Liver (tissue), 8 donors: ENCODE measurements at regions not wholly inside any gene's neighbourhood (a gene's known extent, or its start where the extent isn't known, plus 50 kb on each side); places are given as distances from the start of the nearest gene placed in this dataset.

ENCODE experiments used
- DNase-seq: peaks from one replicate; pipeline ENCODE4 v3.0.0-alpha.2; 2017; ENCODE audit warnings: low spot score
- H3K27ac ChIP-seq, 2 donors: one replicate each; pipeline ENCODE4 v1.7.0; 2013; ENCODE audit warnings: inconsistent platforms in 2 of 2, low read length in 2 of 2, control low read depth in 1 of 2, low read depth in 1 of 2, mild to moderate bottlenecking in 1 of 2
- H3K27me3 ChIP-seq, 4 donors: one replicate each; pipeline versions ENCODE4 v1.6.1 to v1.7.0; 2013; ENCODE audit warnings: low read length in 3 of 4, inconsistent platforms in 1 of 4, mild to moderate bottlenecking in 1 of 4, moderate library complexity in 1 of 4; ENCODE audit not compliant: control insufficient read depth in 4 of 4, insufficient read depth in 4 of 4
- H3K36me3 ChIP-seq, 4 donors: one replicate each; pipeline versions ENCODE4 v1.6.1 to v1.7.0; 2013; ENCODE audit warnings: low read length in 3 of 4, mild to moderate bottlenecking in 3 of 4, low read depth in 1 of 4, moderate library complexity in 1 of 4; ENCODE audit not compliant: control insufficient read depth in 4 of 4, insufficient read depth in 3 of 4
- H3K4me1 ChIP-seq, 4 donors: one replicate each; pipeline versions ENCODE4 v1.6.1 to v1.7.0; 2013; ENCODE audit warnings: low read length in 3 of 4, mild to moderate bottlenecking in 3 of 4, moderate library complexity in 1 of 4; ENCODE audit not compliant: control insufficient read depth in 4 of 4, insufficient read depth in 4 of 4
- H3K4me3 ChIP-seq, 3 donors: one replicate each; pipeline versions ENCODE4 v1.6.1 to v1.7.0; 2013; ENCODE audit warnings: low read length in 3 of 3, control low read depth in 1 of 3, low read depth in 1 of 3, mild to moderate bottlenecking in 1 of 3
- H3K9ac ChIP-seq, 2 donors: one replicate each; pipeline ENCODE4 v1.7.0; 2013; ENCODE audit warnings: low read length in 2 of 2, mild to moderate bottlenecking in 2 of 2, moderate library complexity in 2 of 2, control low read depth in 1 of 2, low read depth in 1 of 2
- H3K9me3 ChIP-seq, 4 donors: one replicate each; pipeline versions ENCODE4 v1.6.1 to v1.7.0; 2013; ENCODE audit warnings: low read length in 3 of 4; ENCODE audit not compliant: control insufficient read depth in 4 of 4
- EGR1 ChIP-seq, 2 donors: IDR thresholded peaks; 2 replicates each; pipeline ENCODE4 v1.6.1; 2016 to 2018; ENCODE audit warnings: antibody characterized with exemption in 2 of 2, low read depth in 2 of 2
- FOXA1 ChIP-seq: IDR thresholded peaks from 2 replicates; pipeline ENCODE4 v1.6.1; 2016; ENCODE audit warnings: antibody characterized with exemption
- FOXA2 ChIP-seq: IDR thresholded peaks from 2 replicates; pipeline ENCODE4 v1.6.1; 2016; ENCODE audit warnings: antibody characterized with exemption
- JUND ChIP-seq, 2 donors: IDR thresholded peaks; 2 replicates each; pipeline ENCODE4 v1.6.1; 2016; ENCODE audit warnings: antibody characterized with exemption in 2 of 2
- NR2F2 ChIP-seq: IDR thresholded peaks from 2 replicates; pipeline ENCODE4 v1.6.1; 2016; ENCODE audit warnings: antibody characterized with exemption
- RAD21 ChIP-seq, 2 donors: IDR thresholded peaks; 2 replicates each; pipeline ENCODE4 v1.6.1; 2016; ENCODE audit warnings: antibody characterized with exemption in 2 of 2, mild to moderate bottlenecking in 2 of 2
- RXRA ChIP-seq, 2 donors: IDR thresholded peaks; 2 replicates each; pipeline ENCODE4 v1.6.1; 2017 to 2018; ENCODE audit warnings: antibody characterized with exemption in 2 of 2, mild to moderate bottlenecking in 1 of 2
- TAF1 ChIP-seq: conservative IDR thresholded peaks from 2 replicates; pipeline ENCODE4 v1.6.1; 2016; ENCODE audit warnings: antibody characterized with exemption, mild to moderate bottlenecking
- YY1 ChIP-seq: IDR thresholded peaks from 2 replicates; pipeline ENCODE4 v1.6.1; 2016; ENCODE audit warnings: antibody characterized with exemption, mild to moderate bottlenecking
- WGBS: extraction: QIAGEN DNeasy Blood & Tissue Kit; methylation state at CpG from one replicate; pipeline ENCODE4 v1.1.7; 2013; 5-methylcytosine and 5-hydroxymethylcytosine counted together
- TF ChIP-seq, protein P1 (sequence below): IDR thresholded peaks from 2 replicates; pipeline ENCODE4 v1.6.1; 2016; ENCODE audit warnings: antibody characterized with exemption
- TF ChIP-seq, protein P2 (sequence below): IDR thresholded peaks from 2 replicates; pipeline ENCODE4 v1.6.1; 2016; ENCODE audit warnings: antibody characterized with exemption
- TF ChIP-seq, protein P3 (sequence below): IDR thresholded peaks from 2 replicates; pipeline ENCODE4 v1.6.1; 2016; ENCODE audit warnings: antibody characterized with exemption
- TF ChIP-seq, protein P4 (sequence below): IDR thresholded peaks from 2 replicates; pipeline ENCODE4 v1.6.1; 2016; ENCODE audit warnings: antibody characterized with exemption, mild to moderate bottlenecking
- TF ChIP-seq, protein P5 (sequence below): fragments of 150-350 bp; IDR thresholded peaks from 2 replicates; pipeline ENCODE4 v1.5.1; 2017; ENCODE audit warnings: improper control_type of control experiment, low read depth, low read length; ENCODE audit not compliant: missing input control
- donor health status: healthy.
- donor health status: healthy.
- donor health status: healthy.
- donor health status: healthy.
- donor health status: healthy.

DNA sequence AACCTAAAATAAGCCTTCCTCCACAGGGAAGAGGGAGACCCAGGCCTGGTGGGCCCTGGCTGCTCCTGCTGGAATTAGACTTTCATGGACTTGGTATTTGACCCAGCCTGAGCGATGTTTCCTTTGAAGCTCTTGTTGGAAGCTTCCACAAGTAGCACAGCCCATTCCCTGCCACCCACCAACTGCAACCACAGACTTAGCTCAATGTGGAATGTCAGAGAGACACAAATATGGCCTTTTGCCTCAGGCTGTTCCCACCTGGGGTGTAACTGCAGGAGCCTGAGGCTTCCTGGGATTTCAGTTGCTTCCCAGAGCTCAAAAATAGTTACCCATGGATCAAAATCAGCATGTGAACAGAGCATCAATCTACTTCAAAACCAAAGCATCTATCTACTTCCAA, 70.3 kb upstream of the LHFPL2 start:
- no peak overlapping the region for H3K9ac ChIP-seq
- no peaks in the 10 kb centered on the region for H3K9me3 ChIP-seq
- TF ChIP-seq RAD21 (IDR thresholded peaks at IDR 0.05) (no peak), EGR1 (IDR thresholded peaks at IDR 0.05; ENCODE audit: low read depth in 2 of 2) (no peak)
- TF ChIP-seq, protein P1, sequence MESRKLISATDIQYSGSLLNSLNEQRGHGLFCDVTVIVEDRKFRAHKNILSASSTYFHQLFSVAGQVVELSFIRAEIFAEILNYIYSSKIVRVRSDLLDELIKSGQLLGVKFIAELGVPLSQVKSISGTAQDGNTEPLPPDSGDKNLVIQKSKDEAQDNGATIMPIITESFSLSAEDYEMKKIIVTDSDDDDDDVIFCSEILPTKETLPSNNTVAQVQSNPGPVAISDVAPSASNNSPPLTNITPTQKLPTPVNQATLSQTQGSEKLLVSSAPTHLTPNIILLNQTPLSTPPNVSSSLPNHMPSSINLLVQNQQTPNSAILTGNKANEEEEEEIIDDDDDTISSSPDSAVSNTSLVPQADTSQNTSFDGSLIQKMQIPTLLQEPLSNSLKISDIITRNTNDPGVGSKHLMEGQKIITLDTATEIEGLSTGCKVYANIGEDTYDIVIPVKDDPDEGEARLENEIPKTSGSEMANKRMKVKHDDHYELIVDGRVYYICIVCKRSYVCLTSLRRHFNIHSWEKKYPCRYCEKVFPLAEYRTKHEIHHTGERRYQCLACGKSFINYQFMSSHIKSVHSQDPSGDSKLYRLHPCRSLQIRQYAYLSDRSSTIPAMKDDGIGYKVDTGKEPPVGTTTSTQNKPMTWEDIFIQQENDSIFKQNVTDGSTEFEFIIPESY = no peak
- no peaks in the 10 kb centered on the region for H3K4me1 ChIP-seq
- H3K27me3 ChIP-seq = peaks cover 0 to 10% (median 0%) of the 10 kb centered on the region in 4 donors
- no peak overlapping the region for H3K4me3 ChIP-seq
- DNase-seq = no peak
- no peaks in the 10 kb centered on the region for H3K36me3 ChIP-seq
- H3K27ac ChIP-seq = no peak overlapping the region
- WGBS = 92% methylated on average over 1 of the region's 1 CpG

DNA sequence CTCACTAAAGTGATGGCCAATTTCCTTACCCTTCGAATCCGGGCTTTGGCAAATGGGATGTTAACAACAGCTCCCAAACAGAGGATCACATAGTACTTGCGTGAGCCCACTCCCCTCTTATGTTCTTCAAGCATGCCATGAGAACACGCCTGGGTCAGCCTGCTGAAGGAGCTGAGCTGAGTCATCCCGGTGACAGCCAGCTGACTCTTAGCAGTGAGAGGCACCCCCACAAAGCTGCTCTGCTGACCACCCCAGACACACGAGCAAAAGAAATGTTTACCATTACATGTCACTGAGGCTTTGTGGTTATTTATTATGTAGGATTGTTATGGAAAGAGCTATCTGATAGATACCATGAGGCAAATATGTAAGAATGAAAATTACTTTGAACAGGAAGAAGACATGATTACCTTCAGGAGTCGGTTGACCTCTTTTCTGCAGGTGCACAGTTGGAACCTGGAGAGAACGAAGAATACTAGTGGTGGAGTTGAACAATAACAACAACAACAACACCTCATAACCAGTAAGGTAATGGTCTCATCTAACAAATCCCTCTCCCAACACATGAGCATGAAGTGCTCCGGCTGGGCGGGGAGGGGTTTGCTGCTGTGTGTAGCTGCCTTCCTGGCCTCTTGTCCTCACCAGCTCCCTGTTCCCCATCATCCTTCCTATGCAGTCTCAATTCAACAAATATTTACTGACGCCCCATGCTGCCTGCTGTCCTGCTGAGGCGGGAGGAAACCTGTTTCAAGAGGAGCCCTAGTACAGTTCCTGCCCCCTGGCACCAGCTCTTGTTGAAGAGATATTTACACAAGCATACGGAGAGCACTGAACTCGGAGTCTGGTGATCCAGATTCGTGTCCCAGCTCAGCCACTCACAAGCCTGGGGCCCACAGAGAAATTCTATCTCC, 69.4 kb upstream of the LHFPL2 start:
- no peak overlapping the region for H3K9ac ChIP-seq
- no peak for DNase-seq
- no peak overlapping the region for H3K27ac ChIP-seq
- peaks cover 0 to 10% (median 0%) of the 10 kb centered on the region in 4 donors for H3K27me3 ChIP-seq
- TF ChIP-seq, protein P2, sequence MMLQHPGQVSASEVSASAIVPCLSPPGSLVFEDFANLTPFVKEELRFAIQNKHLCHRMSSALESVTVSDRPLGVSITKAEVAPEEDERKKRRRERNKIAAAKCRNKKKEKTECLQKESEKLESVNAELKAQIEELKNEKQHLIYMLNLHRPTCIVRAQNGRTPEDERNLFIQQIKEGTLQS = no peak
- TF ChIP-seq FOXA1 = no peak
- TF ChIP-seq YY1 = no peak
- TF ChIP-seq, protein P3, sequence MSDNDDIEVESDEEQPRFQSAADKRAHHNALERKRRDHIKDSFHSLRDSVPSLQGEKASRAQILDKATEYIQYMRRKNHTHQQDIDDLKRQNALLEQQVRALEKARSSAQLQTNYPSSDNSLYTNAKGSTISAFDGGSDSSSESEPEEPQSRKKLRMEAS = no peak
- no peak for TF ChIP-seq NR2F2
- no peak for TF ChIP-seq JUND (IDR thresholded peaks at IDR 0.05)
- TF ChIP-seq, protein P4, sequence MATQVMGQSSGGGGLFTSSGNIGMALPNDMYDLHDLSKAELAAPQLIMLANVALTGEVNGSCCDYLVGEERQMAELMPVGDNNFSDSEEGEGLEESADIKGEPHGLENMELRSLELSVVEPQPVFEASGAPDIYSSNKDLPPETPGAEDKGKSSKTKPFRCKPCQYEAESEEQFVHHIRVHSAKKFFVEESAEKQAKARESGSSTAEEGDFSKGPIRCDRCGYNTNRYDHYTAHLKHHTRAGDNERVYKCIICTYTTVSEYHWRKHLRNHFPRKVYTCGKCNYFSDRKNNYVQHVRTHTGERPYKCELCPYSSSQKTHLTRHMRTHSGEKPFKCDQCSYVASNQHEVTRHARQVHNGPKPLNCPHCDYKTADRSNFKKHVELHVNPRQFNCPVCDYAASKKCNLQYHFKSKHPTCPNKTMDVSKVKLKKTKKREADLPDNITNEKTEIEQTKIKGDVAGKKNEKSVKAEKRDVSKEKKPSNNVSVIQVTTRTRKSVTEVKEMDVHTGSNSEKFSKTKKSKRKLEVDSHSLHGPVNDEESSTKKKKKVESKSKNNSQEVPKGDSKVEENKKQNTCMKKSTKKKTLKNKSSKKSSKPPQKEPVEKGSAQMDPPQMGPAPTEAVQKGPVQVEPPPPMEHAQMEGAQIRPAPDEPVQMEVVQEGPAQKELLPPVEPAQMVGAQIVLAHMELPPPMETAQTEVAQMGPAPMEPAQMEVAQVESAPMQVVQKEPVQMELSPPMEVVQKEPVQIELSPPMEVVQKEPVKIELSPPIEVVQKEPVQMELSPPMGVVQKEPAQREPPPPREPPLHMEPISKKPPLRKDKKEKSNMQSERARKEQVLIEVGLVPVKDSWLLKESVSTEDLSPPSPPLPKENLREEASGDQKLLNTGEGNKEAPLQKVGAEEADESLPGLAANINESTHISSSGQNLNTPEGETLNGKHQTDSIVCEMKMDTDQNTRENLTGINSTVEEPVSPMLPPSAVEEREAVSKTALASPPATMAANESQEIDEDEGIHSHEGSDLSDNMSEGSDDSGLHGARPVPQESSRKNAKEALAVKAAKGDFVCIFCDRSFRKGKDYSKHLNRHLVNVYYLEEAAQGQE = no peak
- no peak for TF ChIP-seq RXRA (IDR thresholded peaks at IDR 0.05)
- no peaks in the 10 kb centered on the region for H3K4me1 ChIP-seq
- no peak overlapping the region for H3K4me3 ChIP-seq
- no peaks in the 10 kb centered on the region for H3K36me3 ChIP-seq
- H3K9me3 ChIP-seq = no peaks in the 10 kb centered on the region
- 90% methylated on average over 15 of the region's 15 CpGs for WGBS

DNA sequence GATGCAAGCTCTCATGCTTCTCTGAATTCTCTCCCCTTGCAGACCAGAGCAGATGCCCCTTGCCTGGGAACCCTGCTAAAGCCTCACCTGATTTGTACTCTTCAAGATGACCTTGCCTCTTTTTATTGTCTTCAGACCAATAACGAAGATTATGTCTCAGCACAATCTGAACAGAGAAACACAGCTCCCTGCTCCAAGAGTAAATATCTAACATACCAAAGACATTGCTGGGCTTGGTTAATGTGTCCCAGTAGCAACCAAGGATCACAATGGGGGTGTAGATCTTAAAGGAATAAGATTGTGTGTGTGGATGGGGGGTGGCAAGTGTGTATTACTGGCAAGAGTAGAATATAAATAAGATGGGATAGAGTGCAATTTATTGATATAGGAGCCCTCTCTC, 67.6 kb upstream of the LHFPL2 start:
- 68% methylated on average over 1 of the region's 1 CpG for WGBS
- no peak for DNase-seq
- no peaks in the 10 kb centered on the region for H3K36me3 ChIP-seq
- H3K4me3 ChIP-seq = no peak overlapping the region
- no peak overlapping the region for H3K27ac ChIP-seq
- H3K9ac ChIP-seq = no peak overlapping the region
- peaks cover 0 to 10% (median 0%) of the 10 kb centered on the region in 4 donors for H3K27me3 ChIP-seq
- H3K9me3 ChIP-seq = no peaks in the 10 kb centered on the region
- H3K4me1 ChIP-seq = no peaks in the 10 kb centered on the region
- TF ChIP-seq, protein P4 = no peak
- TF ChIP-seq, protein P5, sequence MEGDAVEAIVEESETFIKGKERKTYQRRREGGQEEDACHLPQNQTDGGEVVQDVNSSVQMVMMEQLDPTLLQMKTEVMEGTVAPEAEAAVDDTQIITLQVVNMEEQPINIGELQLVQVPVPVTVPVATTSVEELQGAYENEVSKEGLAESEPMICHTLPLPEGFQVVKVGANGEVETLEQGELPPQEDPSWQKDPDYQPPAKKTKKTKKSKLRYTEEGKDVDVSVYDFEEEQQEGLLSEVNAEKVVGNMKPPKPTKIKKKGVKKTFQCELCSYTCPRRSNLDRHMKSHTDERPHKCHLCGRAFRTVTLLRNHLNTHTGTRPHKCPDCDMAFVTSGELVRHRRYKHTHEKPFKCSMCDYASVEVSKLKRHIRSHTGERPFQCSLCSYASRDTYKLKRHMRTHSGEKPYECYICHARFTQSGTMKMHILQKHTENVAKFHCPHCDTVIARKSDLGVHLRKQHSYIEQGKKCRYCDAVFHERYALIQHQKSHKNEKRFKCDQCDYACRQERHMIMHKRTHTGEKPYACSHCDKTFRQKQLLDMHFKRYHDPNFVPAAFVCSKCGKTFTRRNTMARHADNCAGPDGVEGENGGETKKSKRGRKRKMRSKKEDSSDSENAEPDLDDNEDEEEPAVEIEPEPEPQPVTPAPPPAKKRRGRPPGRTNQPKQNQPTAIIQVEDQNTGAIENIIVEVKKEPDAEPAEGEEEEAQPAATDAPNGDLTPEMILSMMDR = no peak
- TF ChIP-seq JUND (IDR thresholded peaks at IDR 0.05) (no peak), FOXA2 (no peak), TAF1 (no peak), RAD21 (IDR thresholded peaks at IDR 0.05) (no peak), NR2F2 (no peak)
- TF ChIP-seq, protein P2 = no peak
